HG02885 (cell line): ENCODE measurements at regions not wholly inside any gene's neighbourhood (a gene's known extent, or its start where the extent isn't known, plus 50 kb on each side); places are given as distances from the start of the nearest gene placed in this dataset.

ENCODE experiments used
- ATAC-seq: cut with Tn5 transposase; IDR thresholded peaks from one replicate; pipeline ENCODE4 v1.9.1; 2021; ENCODE audit warnings: mild to moderate bottlenecking; ENCODE audit not compliant: unreplicated experiment, poor library complexity

GRCh38 chr1:90161625-90162024, 166.7 kb downstream of the ZNF326 start:
- no peak for ATAC-seq

GRCh38 chr1:90155721-90156487, 161.0 kb downstream of the ZNF326 start:
- ATAC-seq = peak; percentile 64

GRCh38 chr1:90154711-90155110, 159.8 kb downstream of the ZNF326 start:
- ATAC-seq = no peak

- no peak for ATAC-seq
These were observed 154.2 kb downstream of the ZNF326 start for GRCh38 chr1:90149101-90149500.

- ATAC-seq = no peak
These were observed 152.2 kb downstream of the ZNF326 start for GRCh38 chr1:90147093-90147492.

- ATAC-seq = no peak
These were observed 149.9 kb downstream of the ZNF326 start for GRCh38 chr1:90144820-90145219.

- no peak for ATAC-seq
These were observed 148.7 kb downstream of the ZNF326 start for GRCh38 chr1:90143591-90143990.

- no peak for ATAC-seq
These were observed 147.8 kb downstream of the ZNF326 start for GRCh38 chr1:90142697-90143096.

GRCh38 chr1:90139837-90140236, 144.9 kb downstream of the ZNF326 start:
- no peak for ATAC-seq

- ATAC-seq = no peak
These were observed 140.4 kb downstream of the ZNF326 start for GRCh38 chr1:90135286-90135685.

- ATAC-seq = no peak
These were observed 139.5 kb downstream of the ZNF326 start for GRCh38 chr1:90134175-90134955.

GRCh38 chr1:90133133-90133532, 138.2 kb downstream of the ZNF326 start:
- ATAC-seq = no peak

- no peak for ATAC-seq
These were observed 137.4 kb downstream of the ZNF326 start for GRCh38 chr1:90132306-90132705.

- ATAC-seq = peak; percentile 73
These were observed 132.5 kb downstream of the ZNF326 start for GRCh38 chr1:90127288-90127953.

GRCh38 chr1:90126834-90127233, 131.9 kb downstream of the ZNF326 start:
- ATAC-seq = no peak

- no peak for ATAC-seq
These were observed 127.9 kb downstream of the ZNF326 start for GRCh38 chr1:90122654-90123340.

GRCh38 chr1:90114521-90115141, 119.7 kb downstream of the ZNF326 start:
- ATAC-seq = peak; percentile 50

- no peak for ATAC-seq
These were observed 113.1 kb downstream of the ZNF326 start for GRCh38 chr1:90107990-90108389.

GRCh38 chr1:90106311-90106710, 111.4 kb downstream of the ZNF326 start:
- no peak for ATAC-seq

- ATAC-seq = no peak
These were observed 110.1 kb downstream of the ZNF326 start for GRCh38 chr1:90104941-90105538.
